ENCODE measurements at regions not wholly inside any gene's neighbourhood (a gene's known extent, or its start where the extent isn't known, plus 50 kb on each side); places are given as distances from the start of the nearest gene placed in this dataset.
"Not testable (repeated sequence)": the region's sequence is repeated elsewhere in the genome, so short reads cannot be mapped to it uniquely, and the experiment has no call there.

DNA sequence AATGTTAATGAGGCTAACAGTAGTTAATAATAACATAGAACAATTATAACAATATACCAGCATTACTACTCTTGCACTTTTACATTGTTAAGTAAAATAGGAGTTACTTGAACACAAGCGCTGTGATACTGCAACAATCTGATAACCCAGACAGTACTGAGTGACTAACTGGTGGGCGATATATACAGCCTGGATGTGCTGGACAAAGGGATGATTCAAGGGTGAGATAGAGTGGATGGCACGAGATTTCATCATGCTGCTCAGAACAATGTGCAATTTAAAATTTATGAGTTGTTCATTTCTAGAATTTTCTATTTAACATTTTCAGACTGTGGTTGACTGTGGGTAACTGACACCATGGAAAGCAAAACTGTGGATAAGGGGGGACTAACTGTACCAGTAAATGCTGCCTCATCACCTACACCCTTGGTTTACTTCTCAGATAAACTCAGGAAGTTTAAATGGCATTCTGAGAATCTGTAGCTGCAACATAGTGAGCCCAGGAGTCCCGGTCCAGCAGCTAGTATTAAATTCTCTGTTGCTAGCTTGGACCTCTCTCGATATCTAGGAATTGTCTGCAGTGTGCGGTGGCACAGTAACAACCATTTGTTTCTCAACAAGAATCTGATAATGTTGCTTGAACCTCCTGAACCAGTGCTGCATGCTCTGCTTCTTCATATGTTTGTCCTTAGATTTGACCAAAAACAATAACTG is 80.9 kb upstream of the SEC22B start:
- not testable (repeated sequence) for TF ChIP-seq POLR2A (IDR thresholded peaks at IDR 0.05)
- TF ChIP-seq, protein P1, sequence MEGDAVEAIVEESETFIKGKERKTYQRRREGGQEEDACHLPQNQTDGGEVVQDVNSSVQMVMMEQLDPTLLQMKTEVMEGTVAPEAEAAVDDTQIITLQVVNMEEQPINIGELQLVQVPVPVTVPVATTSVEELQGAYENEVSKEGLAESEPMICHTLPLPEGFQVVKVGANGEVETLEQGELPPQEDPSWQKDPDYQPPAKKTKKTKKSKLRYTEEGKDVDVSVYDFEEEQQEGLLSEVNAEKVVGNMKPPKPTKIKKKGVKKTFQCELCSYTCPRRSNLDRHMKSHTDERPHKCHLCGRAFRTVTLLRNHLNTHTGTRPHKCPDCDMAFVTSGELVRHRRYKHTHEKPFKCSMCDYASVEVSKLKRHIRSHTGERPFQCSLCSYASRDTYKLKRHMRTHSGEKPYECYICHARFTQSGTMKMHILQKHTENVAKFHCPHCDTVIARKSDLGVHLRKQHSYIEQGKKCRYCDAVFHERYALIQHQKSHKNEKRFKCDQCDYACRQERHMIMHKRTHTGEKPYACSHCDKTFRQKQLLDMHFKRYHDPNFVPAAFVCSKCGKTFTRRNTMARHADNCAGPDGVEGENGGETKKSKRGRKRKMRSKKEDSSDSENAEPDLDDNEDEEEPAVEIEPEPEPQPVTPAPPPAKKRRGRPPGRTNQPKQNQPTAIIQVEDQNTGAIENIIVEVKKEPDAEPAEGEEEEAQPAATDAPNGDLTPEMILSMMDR (IDR thresholded peaks at IDR 0.05): not testable (repeated sequence)
